GM19468 (cell line): ENCODE measurements at regions not wholly inside any gene's neighbourhood (a gene's known extent, or its start where the extent isn't known, plus 50 kb on each side); places are given as distances from the start of the nearest gene placed in this dataset.
"Not testable (repeated sequence)": the region's sequence is repeated elsewhere in the genome, so short reads cannot be mapped to it uniquely, and the experiment has no call there.

Experiments used
- ATAC-seq: cut with Tn5 transposase; IDR thresholded peaks from one replicate; pipeline ENCODE4 v1.9.1; 2021; ENCODE audit warnings: mild to moderate bottlenecking, moderate library complexity, moderate number of reproducible peaks; ENCODE audit not compliant: unreplicated experiment; ENCODE audit errors: extremely low read depth

GRCh38 chr7:115578576-115578975 lies 452.0 kb downstream of the TFEC start:
- no peak for ATAC-seq

DNA sequence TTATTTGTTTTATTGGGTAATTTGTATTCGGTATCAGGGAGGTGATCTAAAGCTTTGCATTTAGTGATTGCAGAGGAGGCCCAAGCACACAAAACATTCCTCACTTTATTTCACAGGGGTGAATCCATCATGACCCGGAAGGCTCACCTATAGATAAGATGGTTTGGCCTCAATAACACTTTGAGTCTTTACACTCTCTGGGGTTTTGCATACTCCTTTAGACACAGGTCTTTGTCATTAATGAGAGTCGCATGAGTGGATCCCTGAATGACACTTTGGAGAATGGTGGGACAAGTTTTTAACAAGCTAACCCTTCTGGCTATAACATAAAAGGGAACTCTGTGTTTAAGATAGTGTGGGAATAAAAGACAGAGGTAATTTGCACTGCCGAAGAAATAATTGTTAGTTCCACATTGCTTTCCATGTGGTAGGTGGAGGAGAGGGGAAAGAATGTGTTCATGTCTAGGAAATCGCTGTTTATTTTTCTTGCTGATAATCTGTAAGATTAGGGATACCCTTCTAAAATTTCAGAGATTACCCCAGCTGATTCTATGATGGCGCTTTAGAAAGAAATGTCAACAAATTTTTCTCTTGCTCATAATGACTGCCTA lies 455.8 kb downstream of the TFEC start:
- no peak for ATAC-seq

DNA sequence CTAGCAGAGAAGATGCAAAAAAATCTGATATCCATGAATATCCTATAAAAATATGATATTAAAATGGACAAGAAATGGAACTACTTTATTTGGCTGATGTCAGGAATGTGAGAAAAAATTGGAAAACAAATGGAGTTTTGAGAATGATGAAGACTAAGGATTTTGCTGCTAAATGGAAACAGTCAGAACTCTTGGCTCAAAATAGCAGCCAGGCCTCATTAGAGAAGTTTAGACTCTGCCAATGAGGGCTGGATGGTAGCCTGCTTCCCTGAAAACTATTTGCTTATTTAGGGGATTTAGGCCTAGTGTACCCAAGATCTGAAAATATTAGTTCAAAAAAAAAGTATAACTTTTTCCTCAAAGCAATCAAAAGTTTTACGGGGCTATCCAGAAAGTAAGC lies 458.5 kb downstream of the TFEC start:
- no peak for ATAC-seq

- ATAC-seq = no peak
Measured at GRCh38 chr7:115561335-115562110, 469.0 kb downstream of the TFEC start.

DNA sequence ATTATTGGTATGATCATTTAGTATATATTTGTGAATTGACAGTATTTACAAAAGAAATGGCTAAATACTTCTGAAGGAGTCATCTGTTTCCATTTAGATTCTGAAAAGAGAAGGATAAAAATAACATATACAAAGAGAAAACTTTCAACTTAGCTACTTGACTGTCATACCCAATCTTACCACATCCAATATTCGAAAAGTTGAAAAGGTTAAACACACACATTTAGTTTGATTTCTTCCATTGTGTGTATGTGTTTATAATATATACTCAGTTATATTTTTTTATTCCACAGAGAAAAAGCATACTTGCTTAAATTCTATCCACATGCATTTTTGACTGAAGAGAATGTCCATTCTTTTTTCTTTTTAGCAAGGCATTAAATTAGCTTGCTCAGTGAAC lies 470.7 kb downstream of the TFEC start:
- ATAC-seq = no peak

- no peak for ATAC-seq
Measured at GRCh38 chr7:115558161-115558560, 472.4 kb downstream of the TFEC start.

DNA sequence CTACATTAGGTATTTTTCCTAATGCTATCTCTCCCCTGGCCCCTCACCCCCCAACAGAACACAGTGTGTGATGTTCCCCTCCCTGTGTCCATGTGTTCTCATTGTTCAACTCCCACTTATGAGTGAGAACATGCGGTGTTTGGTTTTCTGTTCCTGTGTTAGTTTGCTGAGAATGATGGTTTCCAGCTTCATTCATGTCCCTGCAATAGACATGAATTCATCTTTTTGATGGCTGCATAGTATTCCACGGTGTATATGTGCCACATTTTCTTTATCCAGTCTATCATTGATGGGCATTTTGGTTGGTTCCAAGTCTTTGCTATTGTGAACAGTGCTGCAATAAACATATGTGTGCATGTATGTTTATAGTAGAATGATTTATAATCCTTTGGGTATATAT lies 473.3 kb downstream of the TFEC start:
- ATAC-seq = not testable (repeated sequence)

DNA sequence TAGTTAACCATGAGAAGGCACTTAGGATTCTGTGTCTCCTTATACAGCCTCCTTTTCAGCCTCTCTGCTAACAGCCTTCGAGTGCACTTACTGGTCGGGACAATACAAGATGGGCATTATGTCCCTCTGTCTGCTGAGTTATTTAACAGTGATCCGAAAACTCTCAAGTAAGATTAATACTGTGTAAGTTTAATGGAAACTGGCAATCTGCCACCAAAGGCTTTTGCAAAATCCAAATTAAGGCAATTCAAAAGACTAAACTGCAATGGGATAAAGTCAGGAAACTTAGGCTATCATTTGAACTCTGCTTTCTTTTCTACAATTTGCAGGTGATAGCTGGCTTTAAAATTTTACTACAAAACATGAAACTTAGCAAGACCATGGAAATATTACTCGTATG lies 477.8 kb downstream of the TFEC start:
- no peak for ATAC-seq

GRCh38 chr7:115549910-115550309 lies 480.7 kb downstream of the TFEC start:
- no peak for ATAC-seq

- ATAC-seq = no peak
Measured at GRCh38 chr7:115548756-115549155, 481.8 kb downstream of the TFEC start.

DNA sequence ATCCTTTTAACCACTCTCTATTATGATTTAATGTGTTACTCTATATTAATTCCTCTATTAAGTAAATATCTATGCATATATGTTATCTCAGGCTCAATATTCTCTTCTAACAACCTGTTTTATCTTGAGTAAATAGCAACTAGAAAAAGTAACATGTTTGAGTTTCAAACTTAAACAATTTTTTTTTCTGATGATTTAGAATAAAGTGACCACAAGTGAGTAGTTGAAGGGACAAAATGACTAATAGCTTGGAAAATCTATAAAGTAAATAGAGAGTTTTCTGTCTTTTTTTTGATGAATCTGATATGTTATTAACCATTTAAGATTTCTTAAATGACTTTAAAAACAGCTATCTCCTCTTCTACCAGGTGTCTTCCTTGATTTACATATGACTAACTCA lies 483.8 kb downstream of the TFEC start:
- no peak for ATAC-seq

GRCh38 chr7:115533785-115534184 lies 496.8 kb downstream of the TFEC start:
- ATAC-seq = no peak

GRCh38 chr7:115526278-115526677 lies 504.3 kb downstream of the TFEC start:
- ATAC-seq = no peak

- ATAC-seq = no peak
Measured at GRCh38 chr7:115522174-115522573, 508.4 kb downstream of the TFEC start.

- ATAC-seq = no peak
Measured at GRCh38 chr7:115516341-115516740, 514.2 kb downstream of the TFEC start.

- no peak for ATAC-seq
Measured at GRCh38 chr7:115511330-115511729, 519.2 kb downstream of the TFEC start.

- no peak for ATAC-seq
Measured at GRCh38 chr7:115505136-115505535, 525.4 kb downstream of the TFEC start.

DNA sequence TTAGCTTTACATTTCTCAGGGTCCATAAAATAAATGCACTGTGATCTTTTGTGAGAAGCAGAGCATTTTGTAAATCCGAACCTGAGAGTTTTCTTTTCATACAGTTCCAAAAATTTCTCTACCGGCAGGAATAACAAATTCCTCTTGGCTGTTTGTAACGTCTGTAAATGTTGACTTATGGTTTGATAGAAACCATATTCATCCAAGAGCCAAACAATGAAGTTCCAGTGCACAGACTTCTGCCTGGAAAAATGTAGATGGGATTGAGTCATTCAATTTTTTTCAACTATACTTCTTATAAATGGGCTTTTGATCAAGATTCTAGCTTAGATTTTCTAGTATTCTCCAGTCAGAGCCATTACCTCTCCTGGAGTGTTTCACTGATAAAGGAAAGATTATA lies 530.6 kb downstream of the TFEC start:
- ATAC-seq = no peak

GRCh38 chr7:115496006-115496405 lies 534.6 kb downstream of the TFEC start:
- ATAC-seq = no peak

GRCh38 chr7:115494529-115495147 lies 535.9 kb downstream of the TFEC start:
- no peak for ATAC-seq

GRCh38 chr7:115493381-115493780 lies 537.2 kb downstream of the TFEC start:
- ATAC-seq = no peak
